ENCODE measurements at regions not wholly inside any gene's neighbourhood (a gene's known extent, or its start where the extent isn't known, plus 50 kb on each side); places are given as distances from the start of the nearest gene placed in this dataset.

GRCh38 chr5:125491986-125492492, 745.6 kb upstream of the ZNF608 start:
- peak; percentile 60 for DNase-seq (ENCODE audit: low spot score)

DNA sequence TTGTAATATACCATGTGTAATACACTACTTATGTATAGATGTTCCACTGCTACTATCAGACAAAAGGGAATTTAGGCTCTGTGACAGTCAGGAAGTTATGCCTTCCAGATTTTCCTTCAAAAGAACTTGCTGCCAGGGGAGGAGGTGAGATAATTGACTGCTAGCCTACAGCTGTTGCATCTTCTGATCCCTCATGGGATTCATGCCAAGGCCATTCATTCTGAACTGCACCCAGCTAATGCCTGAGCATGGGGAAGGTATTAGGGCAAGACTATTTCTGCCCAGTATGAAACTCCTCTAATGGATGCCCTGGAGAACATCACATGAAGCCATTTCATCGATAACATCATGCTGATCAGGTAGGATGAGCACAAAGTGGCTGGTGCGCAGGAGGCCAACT, 746.5 kb upstream of the ZNF608 start:
- DNase-seq (ENCODE audit: low spot score) = peak; percentile 29

DNA sequence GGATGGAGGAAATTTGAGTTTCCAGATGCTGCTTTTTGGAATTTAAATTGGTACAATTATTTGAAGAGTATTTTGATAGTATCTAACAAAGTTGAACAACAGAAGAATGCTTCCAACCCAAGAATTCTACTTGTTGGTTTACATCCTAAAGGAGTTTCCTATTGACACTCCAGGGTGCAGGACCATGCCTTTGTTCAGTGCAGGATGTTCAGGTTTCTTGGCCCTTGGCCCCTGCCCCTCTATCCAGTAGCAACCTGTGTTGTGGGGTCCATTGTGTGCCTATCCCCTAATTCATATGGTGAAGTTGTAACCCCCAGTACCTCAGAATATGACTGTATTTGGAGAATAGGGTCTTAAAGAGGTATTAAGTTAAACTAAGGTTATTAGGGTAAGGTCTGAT, 750.0 kb upstream of the ZNF608 start:
- DNase-seq (ENCODE audit: low spot score) = no peak

GRCh38 chr5:125497651-125498050, 751.2 kb upstream of the ZNF608 start:
- DNase-seq (ENCODE audit: low spot score) = no peak

DNA sequence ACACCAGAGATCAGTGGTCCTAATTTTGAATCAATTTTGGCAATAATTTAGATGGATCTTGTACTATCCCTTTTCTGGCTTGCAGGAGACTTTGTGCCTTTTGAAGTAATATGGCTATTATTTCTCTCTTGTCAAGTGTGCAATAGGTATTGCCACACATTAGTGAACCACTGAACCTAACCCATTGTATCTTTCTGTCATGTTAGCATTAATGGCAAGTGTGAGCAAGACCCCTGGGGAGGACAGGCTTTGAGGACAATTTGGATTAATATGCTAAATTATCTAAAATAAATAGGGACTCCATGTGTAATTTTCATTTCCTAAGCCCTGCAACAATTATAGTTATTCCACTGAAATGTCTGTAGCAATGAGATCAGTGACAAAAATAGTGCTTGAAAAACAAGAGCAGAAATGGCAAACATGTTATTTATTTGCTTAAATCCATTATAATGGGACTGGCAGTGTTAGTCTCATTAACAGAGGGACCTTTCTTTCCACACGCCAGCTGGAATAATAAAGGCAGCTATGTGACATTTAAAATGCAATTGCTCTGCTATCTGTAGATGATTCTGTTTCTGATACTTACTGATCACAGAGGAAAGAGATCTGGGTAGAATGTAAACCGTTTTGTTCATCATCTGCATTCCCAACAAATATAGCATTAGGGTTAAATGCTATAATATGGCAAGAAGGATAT, 753.3 kb upstream of the ZNF608 start:
- DNase-seq (ENCODE audit: low spot score) = no peak

GRCh38 chr5:125501396-125501795, 755.0 kb upstream of the ZNF608 start:
- DNase-seq (ENCODE audit: low spot score) = no peak

DNA sequence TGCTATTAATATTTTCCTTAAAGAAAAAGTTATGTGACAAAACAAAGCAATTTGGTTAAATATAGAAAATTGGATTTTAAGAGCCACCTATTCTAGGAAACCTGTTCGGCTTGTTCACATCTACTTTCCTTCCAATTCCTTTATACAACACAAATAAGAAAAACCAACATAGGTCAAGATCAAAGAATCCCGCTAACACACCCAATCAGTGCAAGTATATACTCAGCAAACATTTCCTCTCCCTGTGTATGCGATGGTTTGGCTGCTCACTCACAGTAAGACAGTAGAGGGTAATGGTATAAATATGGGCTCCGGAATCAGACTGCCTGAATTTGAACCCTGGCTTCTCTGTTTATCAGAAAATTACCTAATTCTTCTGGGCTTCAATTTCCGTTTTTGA, 757.5 kb upstream of the ZNF608 start:
- no peak for DNase-seq (ENCODE audit: low spot score)

DNA sequence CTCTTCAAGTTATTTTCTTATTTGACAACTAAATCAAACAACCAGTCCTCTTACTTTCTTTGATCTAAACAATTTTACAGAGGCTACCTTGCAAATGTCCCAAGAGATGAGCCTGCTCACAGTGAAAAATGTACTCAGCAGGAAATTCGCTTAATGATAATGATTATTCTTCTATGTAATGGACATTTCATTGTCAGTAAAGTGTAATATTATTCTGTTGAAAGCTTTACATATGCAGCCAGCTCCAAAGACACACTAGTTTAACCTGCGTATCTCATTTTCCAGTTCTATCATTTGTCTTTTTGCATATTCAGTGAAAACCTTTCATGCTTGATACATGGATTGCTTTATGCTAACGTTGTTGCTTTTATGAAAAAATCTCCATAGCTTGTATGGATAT, 758.7 kb upstream of the ZNF608 start:
- DNase-seq (ENCODE audit: low spot score) = no peak

- DNase-seq (ENCODE audit: low spot score) = no peak
Observed at GRCh38 chr5:125506124-125506523, 759.7 kb upstream of the ZNF608 start.

- DNase-seq (ENCODE audit: low spot score) = no peak
Observed at GRCh38 chr5:125508225-125508624, 761.8 kb upstream of the ZNF608 start.

DNA sequence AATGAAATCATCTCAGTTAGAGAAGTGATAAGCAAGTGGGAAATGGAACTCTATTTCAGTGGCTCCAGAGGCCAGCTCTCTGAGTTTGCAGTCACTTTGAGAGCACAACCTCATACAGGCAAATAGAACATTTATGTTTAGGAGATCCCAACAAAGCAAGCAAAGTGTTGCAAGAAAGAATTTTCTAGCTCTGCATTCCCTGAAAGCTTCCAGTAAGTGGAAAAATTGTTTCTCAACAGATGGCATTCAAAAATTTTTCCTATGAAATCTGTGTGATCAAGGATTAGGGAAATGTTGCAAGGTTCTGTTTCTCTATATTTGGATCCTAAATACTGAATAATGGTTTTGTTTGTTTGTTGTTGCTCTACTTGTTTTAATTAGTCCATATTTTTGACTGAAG, 764.2 kb upstream of the ZNF608 start:
- DNase-seq (ENCODE audit: low spot score) = no peak

GRCh38 chr5:125517973-125518550, 771.6 kb upstream of the ZNF608 start:
- no peak for DNase-seq (ENCODE audit: low spot score)

DNA sequence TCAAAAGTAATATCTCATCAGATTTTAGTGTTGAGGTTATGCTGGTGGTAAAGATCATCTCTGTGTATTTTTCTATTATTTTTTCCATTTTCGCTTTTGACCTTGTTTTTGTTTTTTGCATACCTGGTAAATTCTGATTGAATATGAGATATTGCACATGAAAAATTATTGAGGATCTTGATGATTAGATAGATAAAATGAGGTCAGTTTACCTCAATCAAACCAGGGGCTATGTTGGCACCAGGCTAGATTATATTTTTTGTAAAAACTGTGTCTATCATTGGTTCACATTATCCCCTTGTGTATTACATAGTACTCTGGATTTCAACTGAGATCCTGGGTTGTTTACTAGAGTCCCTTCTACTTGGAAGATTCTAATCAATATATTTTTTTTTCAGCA, 774.9 kb upstream of the ZNF608 start:
- no peak for DNase-seq (ENCODE audit: low spot score)

DNA sequence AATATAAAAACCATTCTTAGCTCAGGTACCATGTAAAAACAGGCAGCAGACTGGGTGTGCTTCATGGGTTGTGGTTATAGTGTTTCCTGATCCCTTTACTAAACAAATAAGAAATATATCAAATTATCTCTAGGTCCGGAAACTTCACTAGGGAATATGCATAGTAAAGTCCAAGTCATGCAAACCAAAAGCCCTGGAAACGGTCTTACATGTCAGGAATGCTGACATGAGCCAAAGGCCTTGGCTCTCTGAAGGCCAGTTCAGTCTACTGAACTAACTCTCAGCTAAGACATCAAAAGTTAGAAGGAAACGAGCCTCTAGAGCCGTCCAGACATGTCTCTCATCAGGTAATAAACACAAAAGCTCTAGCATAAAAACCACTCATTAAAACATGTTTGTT, 778.9 kb upstream of the ZNF608 start:
- DNase-seq (ENCODE audit: low spot score) = no peak

- peak; percentile 19 for DNase-seq (ENCODE audit: low spot score)
Observed at GRCh38 chr5:125526966-125527365, 780.5 kb upstream of the ZNF608 start.

DNA sequence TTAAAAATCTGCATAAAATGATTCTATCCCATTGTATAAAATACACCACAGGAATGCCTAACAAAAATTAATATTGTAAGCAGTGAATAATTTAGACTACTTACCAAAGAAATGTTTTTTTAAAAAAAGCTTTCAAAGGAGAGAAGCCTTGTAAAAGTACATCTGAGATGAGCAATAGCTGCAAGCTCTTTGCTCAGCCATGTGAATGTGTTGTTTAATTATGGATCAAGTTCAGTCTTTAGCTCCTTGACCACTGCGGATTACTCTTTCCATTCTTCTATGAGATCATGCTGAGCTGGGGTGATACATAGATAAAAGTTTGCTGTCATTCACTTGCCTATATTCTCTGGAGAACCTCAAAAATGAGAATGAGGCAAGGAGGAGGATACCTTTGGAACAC, 782.4 kb upstream of the ZNF608 start:
- no peak for DNase-seq (ENCODE audit: low spot score)

DNA sequence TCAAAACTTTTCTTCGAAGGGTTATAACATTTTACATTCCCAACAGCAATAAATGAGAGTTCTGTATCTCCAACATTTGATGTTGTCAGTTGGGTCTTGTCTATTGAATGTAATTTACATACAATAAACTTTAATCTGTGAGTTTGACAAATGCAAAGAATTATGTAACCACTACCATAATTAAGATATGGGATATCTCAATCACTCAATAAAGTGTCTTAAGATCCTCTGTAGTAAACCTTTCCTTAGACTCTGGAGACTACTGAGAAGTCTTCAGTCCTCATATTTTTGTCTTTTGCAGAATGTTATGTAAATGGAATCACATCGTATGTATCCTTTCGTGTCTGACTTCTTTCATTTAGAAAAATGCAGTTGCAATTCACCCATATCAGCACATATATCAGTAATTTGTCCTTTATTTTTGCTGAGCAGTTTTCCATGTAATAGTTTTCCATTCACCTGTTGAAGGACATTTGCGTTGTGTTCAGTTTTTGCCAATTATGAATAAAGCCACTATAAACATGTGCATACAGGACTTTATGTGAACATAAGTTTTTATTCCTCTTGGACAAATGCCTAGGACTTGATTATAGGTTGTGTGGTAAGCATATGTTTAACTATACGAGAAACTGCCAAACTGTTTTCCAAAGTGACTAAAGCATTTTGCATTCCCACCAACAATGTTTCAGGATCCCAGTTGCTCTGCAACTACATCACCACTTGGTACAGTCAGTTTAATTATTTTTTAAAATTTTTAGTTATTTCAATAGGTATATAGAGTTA, 784.6 kb upstream of the ZNF608 start:
- DNase-seq (ENCODE audit: low spot score) = no peak

DNA sequence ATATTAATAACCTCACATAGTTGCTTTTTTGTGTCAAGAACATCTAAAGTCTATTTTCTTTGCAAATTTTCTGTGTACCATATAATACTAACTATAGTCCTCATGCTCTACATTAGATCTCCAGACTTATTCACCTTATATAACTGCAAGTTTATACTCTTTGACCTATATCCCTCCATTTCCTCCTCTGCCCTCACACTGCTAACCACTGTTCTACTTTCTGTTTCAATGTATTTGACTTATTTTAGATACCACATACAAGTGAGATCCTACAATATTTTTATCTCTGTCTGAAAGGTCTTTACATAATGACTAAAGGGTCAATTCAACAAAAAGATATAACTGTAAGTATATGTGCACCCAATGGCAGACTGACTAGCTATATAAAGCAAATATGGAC, 789.7 kb upstream of the ZNF608 start:
- no peak for DNase-seq (ENCODE audit: low spot score)

DNA sequence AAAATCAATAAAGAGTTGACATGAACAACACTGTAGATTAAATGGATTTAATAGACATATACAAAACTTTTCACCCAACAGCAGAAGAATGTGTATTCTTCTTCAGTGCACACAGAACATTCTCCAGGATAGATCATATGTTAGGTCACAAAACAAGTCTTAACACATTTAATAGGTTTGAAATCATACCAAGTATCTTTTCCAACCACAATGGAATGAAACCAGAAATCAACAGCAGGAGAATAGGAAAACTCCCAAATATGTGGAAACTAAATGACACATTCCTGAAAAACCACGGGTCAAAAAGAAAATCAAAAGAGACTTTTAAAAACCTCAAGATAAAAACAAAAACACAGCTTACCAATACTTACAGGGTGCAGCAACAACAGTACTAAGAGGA, 790.1 kb upstream of the ZNF608 start:
- DNase-seq (ENCODE audit: low spot score) = no peak

DNA sequence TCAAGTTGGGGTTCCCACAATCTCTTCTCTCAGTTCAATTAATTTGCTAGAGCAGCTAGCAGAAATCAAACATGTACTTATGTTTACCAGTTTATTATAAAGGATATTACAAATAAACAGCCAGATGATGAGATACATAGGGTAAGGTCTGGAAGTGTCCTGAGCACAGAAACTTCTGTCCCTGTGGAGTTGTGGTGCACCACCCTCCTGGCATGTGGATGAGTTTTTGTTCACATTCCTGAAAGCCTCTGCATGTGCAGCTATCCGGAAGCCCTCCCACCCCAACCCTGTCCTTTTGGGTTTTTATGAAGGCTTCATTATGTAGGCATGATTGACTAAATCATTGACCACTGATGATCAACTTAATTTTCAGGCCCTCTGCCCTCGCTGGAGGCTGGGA, 791.2 kb upstream of the ZNF608 start:
- no peak for DNase-seq (ENCODE audit: low spot score)

DNA sequence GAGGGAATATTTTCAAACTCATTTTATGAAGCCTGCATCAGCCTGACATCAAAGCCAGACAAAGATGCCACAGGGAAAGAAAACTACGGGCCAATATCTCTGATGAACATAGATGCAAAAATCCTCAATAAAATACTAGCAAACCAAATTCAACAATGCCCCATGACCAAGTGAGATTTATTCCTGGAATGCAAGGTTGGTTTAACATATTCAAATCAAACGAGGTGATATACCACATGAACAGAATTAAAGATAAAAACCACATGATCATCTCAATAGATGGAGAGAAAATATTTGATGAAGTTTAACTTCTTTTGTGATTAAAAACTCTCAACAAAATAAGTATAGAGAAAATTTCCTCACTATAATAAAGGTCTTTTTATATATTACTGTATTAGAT, 792.0 kb upstream of the ZNF608 start:
- no peak for DNase-seq (ENCODE audit: low spot score)

DNA sequence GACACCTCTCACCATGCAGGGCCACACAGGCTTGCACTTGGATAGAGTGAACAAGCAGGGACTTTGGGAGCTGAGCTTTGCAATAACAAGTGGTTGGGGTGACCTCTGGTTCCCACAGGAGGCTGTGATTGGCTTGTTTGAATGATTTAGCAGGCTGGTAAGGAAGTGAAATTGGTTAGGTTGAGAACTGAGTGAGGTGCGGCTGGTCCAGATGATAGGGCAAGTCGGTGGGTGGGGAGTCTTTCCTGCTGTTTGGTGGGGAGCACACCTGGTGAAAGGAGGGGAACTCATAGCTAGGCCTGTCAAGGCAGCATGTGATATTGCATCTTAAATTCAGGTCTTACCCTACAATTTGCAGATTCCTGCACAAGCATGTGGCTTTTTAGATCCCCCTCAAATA, 794.6 kb upstream of the ZNF608 start:
- DNase-seq (ENCODE audit: low spot score) = no peak
